ENCODE measurements at regions not wholly inside any gene's neighbourhood (a gene's known extent, or its start where the extent isn't known, plus 50 kb on each side); places are given as distances from the start of the nearest gene placed in this dataset.

GRCh38 chr3:146679191-146679590 lies 74.0 kb upstream of the PLSCR5 start:
- FAIRE-seq (no peak), DNase-seq (ENCODE audit: low read depth, low spot score) (no peak), ATAC-seq (no peak)
- Histone ChIP-seq H3K4me2 (ENCODE audit: control insufficient read depth, insufficient read depth) (no peak overlapping the region), H3K27ac (ENCODE audit: control insufficient read depth, insufficient read depth) (no peak overlapping the region), H3K4me1 (ENCODE audit: control insufficient read depth, insufficient read depth, low read length) (no peaks in the 10 kb centered on the region), H2AFZ (ENCODE audit: control insufficient read depth, low read depth, low read length) (no peak overlapping the region), H3K27me3 (replicated peaks in 1 of 2; ENCODE audit: control insufficient read depth in 2 of 2, insufficient read depth in 2 of 2, low read length in 1 of 2) (no peaks in the 10 kb centered on the region), H3K9me3 (replicated peaks; ENCODE audit: control insufficient read depth, insufficient read depth, low read length) (no peaks in the 10 kb centered on the region), H3K4me3 (no peak overlapping the region), H4K20me1 (ENCODE audit: control insufficient read depth, insufficient read depth) (no peaks in the 10 kb centered on the region), H3K79me2 (ENCODE audit: control insufficient read depth, insufficient read depth, low read length) (no peaks in the 10 kb centered on the region), H3K36me3 (ENCODE audit: control insufficient read depth in 2 of 2, insufficient read depth in 2 of 2, low read length in 1 of 2) (no peaks in the 10 kb centered on the region), H3K9ac (ENCODE audit: control insufficient read depth, insufficient read depth, low read length) (no peak overlapping the region)
- WGBS (ENCODE audit: insufficient coverage, insufficient replicate concordance, low lambda C conversion rate, missing lambda C conversion rate) = 10% methylated on average over 3 of the region's 3 CpGs
- in situ Hi-C loops (cut with MboI) (no loop called here), intact Hi-C loops (cut with micrococcal nuclease; ENCODE audit: unreplicated experiment) (no loop called here)
- CTCF ChIA-PET = interaction anchor here (0.9 kb wide), 1 partner anchor 14 kb away, joined by 3 read pairs; no protein-coding TSS in a partner anchor
- SMC1A ChIA-PET (ENCODE audit: uncharacterized antibody, unreplicated experiment) = interaction anchor here (0.6 kb wide), 1 partner anchor 506 kb away, joined by 3 read pairs; no protein-coding TSS in a partner anchor
- RAD21 ChIA-PET (ENCODE audit: unreplicated experiment) = no interaction called here
- TF ChIP-seq MEF2B (IDR thresholded peaks at IDR 0.05; ENCODE audit: partially characterized antibody, poor library complexity, severe bottlenecking) = no peak
- no peak for TF ChIP-seq TCF7 (IDR thresholded peaks at IDR 0.05; ENCODE audit: borderline replicate concordance)
- TF ChIP-seq RELB (IDR thresholded peaks at IDR 0.05; ENCODE audit: low read depth) = no peak
- TF ChIP-seq ZNF687 (IDR thresholded peaks at IDR 0.05) = no peak
- no peak for TF ChIP-seq ZNF622 (IDR thresholded peaks at IDR 0.05)
- no peak for TF ChIP-seq NKRF (conservative IDR thresholded peaks at IDR 0.05)
- POLR2A ChIA-PET = no interaction called here
- no TSS peak for BruUV-seq (replicated peaks)
